NCI-H1436 (cell line): ENCODE measurements at regions not wholly inside any gene's neighbourhood (a gene's known extent, or its start where the extent isn't known, plus 50 kb on each side); places are given as distances from the start of the nearest gene placed in this dataset.
"Not testable (repeated sequence)": the region's sequence is repeated elsewhere in the genome, so short reads cannot be mapped to it uniquely, and the experiment has no call there.

ENCODE experiments used
- DNase-seq: peaks from one replicate; lab custom pipeline; 2025; lab: John Stamatoyannopoulos, UW

DNA sequence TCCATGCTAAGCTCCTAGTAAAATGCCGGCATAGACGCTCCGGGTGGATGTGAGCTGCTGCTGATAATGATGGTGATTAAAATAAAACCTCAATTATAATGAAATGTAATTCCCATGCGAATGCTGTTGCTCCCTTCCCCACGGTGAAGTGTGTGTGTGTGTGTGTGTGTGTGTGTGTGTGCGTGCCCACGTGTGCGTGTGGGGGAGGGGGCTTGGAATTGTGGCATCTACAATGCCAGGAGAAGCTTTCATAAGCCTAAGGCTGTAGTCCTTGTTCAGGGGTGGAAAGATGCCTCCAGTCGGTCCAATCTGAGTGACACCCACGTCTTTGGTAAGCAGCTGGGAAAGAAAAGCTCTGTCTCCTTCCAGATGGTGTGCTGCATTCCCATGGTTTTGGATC lies 137.9 kb downstream of the CDH26 start:
- DNase-seq: no peak

DNA sequence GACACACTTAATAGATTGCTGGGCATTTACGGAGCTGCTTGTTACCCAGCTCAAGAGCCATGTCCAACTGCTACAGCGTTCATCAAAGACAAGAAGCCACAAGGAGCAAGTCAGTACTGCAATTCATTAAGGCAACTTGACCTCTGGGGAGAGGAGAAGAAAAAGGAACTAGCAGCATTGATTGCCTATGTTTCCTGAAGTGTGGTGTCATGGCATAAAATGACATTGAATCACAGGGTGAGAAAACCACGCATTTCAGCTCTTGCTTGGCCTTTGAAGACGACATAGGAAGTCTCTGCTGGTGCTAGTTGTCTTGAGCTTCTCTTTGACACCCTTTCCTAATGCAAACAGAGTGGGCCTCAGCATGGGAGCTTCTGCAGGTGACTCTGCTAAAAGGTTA lies 139.1 kb downstream of the CDH26 start:
- DNase-seq: no peak

DNA sequence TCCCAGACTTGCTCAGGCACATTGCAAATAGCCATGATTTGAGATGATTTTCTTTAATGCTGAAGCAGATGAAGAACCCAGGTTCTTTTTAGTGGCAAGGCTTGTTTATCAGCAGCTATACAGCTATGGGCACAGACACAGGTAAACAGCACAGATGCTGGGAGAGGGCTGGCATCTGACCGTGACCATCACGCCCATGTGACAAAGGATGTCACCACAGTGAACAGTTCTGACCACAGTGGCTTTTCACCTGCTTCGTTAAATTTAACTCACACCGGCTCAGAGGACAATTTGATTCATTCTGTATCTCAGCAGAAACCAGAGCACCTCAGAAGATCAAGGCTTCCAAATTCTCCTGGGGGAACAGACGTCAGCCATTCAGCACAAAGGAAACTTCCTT lies 142.6 kb downstream of the CDH26 start:
- DNase-seq: no peak

DNA sequence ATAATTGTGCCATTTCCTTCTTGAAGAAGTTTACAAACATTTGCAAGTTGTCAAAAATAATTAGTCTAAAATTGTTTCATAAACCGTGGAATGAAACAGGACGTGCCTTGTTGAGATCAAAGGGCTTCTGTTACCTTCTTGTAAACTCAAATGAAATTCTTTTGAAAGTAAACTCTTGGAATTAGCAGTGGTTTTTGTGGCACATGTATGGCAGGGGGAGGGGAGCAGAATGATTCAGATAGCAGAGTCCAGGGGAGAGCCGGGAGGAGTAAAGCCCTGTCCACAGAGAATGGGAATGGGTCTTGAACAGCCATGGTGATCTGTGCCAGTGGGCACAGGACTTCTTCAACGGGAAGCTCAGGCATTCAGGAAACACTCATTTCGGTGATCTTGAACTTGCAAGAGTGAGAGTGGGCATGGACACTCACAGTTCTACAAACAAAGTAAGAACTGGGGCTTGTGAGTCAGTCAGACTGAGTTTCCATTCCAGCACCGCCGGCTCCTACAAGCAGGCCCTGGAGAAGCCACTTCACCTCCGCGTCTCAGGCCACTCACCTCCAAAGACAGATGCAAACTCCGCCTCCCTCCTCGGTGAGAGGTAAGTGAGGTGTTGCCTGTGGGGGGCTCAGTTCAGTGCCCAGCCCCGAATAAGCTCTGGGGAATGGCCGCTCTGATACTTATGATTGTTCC lies 143.1 kb downstream of the CDH26 start:
- DNase-seq: no peak

DNA sequence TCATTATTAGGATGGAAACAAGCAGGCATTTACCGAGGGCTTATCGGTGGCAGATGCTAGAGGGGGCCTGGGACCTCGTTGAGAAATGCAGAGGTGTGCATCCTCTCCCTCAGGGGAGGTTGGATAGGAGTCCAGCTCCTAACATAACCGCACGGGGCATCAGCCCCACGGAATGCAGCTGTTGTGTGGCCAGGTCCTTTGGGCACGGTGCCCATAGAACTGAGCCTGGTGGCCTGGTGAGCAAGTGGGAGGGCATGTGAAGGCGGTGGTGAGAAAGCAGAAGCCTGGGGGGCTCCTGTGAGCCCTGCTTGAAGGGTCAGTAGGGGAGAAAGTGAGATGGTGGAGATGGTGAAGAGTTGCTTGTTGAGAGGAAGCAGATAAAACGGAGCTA lies 143.7 kb downstream of the CDH26 start:
- DNase-seq: no peak

DNA sequence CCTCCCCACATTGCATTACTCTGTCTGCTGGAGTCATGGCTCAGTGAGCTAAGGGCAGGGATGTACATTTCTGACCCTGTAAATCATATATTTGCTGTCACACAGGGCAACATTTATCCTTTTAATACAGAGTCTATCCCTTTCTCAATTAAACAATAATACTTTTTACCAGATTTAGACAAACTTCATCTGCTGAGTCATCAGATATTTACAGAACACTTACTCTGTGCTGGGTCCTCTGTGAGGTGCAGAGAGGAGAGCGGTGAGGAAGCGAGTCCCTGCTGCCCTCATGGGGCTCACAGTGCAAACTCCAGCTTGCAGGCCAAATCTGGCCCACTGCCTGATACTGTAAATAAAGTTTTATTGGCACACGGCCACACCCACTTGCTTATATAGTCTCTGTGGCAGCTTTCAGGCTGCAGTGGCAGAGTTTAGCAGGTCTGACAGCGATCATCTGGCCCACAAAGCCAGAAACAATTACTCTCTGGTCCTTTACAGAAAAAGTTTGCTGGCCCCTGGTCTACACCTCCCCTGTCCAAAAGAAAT lies 144.5 kb downstream of the CDH26 start:
- no peak for DNase-seq

DNA sequence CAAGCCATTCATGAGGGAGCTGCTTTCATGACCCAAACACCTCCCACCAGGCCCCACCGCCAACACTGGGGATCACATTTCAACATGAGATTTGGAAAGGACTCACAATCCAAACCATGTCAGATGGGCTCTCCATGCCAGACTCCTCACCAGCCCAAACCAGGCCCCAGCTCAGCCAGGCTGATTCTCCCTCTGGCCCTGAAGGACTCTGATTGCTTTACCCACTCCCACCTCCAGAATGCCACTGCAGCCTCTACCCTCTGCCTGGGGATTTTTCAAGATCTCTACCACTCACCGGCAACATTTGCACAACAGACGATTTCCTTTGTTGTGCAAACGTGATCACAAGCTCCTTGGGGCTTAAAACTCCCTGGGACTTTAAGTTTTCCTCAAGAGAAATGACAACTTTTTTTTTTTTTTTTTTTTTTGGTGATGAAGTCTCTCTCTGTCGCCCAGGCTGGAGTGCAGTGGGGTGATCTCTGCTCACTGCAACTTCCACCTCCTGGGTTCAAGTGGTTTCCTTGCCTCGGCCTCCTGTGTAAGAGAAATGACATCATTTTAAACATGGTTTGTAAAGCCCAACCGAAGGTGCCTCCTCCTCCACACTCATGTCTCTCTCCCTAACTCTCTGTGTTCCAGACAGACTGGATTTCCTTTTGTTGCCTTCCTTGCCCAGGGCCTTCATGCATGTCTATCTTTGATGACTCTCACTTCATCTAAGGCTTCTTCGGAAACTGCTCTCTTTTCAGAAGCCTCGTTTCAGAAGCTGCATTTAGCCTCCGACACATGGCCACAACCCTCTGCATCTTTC lies 147.0 kb downstream of the CDH26 start:
- no peak for DNase-seq

DNA sequence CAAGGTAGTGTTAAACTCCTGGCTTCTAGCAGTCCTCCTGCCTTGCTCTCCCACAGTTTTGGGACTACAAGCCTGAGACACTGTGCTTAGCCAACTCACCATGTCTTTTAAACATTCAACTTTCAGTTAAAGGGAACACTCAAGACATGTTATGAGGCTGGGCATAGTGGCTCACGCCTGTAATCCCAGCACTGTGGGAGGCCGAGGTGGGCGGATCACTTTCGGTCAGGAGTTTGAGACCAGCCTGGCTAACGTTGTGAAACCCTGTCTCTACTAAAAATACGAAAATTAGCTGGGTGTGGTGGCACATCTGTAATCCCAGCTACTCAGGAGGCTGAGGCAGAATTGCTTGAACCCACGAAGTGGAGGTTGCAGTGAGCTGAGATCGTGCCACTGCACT lies 148.0 kb downstream of the CDH26 start:
- DNase-seq: not testable (repeated sequence)

DNA sequence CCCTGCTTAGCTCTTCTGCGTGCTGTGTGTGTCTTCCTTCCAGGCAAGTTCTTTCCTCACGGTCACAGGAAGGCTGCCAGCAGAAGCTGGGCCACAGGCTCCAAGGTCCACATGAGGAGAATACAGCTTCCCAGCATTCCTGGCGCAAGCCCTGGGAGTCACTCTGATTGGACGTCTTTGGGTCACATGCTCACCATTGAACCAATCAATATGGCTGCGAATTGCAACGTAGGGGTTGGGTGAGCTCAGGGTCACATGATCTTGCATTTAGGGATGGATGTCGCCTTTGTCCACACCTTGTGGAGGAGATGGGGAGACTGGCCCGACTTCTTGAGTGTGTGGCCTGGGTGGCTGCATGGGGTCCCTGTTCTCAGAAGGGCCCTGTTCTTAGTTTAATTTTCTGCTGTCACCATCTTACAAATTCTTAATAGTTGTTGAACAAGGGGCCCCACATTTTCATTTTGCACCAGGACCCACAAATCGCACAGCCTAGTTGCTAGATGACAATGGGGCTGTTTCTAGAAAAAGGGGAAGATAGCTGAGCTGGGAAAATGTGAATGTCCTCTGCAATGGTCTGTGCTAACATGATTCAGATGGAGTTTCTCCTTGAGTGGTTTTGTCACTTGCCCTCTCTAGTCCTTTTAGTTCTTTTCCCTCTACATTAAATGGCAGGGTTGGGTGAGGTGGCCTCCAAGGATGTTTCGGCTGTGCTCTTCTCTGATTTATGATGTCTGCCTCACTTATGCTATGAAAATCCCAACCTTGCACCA lies 149.6 kb downstream of the CDH26 start:
- no peak for DNase-seq

DNA sequence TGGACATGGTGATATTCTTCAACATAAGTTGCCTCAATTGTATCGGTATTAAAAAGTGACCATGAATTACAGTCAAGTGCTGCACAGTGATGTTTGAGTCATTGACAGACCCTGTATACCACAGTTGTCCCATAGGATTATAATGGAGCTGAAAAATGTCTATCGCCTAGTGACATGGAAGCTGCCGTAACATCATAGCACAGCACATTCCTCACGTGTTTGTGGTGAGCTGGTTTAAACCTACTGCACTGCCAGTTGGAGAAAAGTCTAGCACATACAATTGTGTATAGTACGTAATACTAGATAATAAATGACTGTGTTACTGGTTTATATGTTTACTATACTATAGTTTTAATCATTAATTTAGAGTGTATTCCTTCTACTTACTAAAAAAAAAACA lies 150.2 kb downstream of the CDH26 start:
- DNase-seq: no peak

DNA sequence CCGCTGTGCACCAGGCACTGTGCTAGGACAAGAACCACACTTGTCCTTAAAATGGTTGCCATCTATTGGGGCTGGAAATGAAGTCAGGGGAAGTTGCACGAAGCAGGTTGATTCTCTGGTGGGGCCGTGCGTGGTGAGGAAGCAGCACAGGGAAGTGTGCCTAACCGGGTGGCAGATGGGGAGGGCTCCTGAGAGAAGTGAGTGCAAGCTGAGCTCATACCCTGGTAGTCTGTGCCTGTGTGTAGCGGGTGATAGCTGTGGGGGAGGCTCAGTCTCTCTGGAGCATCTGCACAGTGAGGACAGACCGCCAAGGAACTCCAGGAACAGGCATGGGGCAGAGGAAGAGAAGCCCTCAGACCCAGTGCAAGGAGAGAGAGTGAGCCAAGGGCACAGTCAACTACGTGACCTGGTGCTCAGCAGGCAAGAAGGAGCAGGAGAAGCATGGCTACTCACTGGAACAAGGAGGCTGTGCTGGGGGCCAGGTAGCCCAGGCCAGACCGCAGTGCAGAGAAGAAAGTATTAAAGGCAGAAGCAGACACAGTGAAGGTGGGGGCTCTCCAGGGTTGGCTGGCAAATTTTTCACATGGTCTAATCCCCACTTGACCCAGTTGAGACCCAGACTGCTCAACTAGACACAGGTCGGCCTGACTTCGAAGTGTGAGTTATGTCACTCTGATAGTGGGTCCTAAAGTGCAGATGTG lies 155.0 kb downstream of the CDH26 start:
- DNase-seq: no peak

DNA sequence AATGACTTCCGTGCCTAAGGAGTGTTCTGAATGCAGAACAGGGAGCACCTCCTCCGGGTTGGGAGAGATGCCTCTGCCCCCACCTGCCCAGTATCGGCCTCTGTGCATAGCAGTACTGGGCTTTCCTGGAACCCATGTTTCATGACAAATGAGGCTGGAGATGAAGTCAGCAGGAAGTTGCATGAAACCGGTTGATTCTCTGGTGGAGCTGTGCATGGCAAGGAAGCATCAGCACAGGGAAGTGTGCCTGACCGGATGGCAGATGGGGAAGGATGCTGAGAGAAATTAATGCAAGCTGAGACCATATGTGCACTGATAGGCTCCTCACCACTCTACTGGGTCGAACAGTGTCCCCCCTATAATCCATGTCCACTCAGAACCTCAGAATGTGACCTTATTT lies 155.5 kb downstream of the CDH26 start:
- DNase-seq: no peak

DNA sequence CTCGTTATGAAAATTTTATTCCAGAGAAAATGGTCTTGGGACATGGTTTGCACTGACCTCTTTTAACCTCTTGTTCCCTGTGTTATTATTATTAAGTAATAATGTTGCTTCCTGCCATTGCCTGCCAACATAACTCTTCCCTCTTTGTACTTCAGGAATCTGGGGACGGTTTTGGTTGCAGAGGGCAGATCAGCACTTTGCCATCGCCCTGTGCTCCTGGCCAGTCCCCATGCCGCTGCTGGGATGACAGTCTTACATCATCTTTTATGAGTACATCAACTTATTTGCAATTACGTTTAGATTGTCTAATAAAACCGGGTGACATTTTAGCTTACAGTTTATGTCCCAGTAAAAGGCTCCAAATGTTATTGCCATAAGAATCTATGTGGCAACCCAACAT lies 157.2 kb downstream of the CDH26 start:
- no peak for DNase-seq

DNA sequence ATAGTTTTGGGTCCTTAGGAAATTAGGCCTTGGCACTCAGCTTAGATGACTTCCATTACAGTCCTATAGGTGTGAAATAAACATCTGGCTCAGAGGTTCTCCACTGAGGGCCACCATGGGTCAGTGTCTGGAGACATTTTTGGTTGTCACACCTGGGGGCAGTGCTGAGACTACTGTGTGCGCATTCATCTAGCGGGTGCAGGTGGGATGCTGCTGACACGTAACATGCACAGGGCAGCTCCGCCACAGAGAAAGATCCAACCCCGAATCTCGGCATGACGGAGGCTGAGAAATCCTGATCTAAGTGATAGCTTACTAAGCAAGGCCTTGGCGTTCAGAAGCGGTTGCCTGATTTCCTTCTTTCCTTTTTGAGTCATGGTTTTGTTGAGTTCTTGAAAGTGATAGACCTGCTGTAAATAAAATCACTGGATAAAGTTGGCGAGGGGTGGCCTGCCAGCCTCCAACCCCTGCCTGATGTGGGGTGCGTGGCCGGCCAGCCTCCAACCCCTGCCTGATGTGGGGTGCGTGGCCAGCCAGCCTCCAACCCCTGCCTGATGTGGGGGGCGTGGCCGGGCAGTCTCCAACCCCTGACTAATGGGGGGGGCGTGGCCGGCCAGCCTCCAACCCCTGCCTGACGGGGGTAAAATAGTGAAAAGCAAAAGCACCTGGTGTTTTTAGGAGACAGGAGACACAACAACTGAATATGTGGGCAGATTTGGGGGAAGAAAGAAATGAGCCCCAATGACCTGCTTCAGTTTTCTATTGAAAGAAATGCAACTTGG lies 158.1 kb downstream of the CDH26 start:
- no peak for DNase-seq

DNA sequence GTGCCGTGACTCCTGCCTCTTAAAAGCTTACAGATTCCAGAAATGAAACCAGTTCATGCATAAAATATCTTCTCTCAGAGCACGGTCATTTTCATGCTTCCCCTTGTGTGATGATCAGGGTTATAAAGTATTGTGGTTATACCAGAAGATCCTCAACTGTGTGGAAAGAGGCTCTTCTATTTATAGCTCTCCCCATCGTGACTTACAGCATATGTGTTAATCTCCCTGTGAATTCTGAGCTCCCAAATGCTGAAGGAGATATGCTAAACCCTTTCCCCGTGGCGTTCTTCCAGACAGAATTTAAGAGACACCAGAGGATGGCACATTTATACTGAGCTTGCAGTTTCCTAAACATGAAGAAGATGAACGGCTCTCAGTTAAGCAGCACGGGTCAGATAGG lies 158.8 kb downstream of the CDH26 start:
- DNase-seq: no peak

DNA sequence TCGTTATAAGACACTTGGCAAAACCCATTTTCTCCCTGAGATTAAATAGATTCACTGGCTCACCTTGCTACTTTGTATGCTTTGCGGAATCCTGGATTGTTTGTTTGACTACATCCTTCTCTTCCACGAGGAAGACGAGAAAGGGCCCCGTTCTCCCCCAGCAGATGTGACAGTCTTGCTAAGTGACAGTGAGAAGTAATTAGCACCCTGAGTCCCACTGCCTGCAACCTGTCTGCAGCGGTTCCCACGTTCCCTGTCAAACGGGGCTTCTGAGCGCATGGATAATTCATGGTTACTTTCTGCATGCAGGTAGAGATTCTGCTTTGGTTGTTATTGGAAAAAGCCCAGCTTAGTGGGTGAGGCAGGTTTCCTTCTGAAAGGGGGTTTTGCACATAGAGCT lies 163.7 kb downstream of the CDH26 start:
- no peak for DNase-seq

DNA sequence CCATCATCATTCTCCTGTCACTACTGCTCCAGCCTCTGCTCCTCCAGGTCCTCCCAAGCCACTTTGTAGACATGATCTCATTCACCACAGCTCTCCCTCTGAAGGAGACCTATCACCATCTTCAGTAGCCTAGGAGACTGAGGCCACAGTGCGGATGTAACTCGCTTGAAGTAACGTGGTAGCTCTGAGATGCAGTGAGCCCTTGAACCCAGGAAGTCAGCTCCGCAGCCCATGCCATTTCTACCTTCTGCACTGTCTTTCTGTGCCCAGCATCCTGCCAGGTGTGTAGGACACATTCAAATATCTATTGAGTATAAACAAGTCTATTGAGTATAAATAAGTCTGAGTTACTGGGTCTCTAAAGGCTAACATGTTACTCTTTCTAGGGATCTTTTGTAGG lies 164.4 kb downstream of the CDH26 start:
- no peak for DNase-seq

DNA sequence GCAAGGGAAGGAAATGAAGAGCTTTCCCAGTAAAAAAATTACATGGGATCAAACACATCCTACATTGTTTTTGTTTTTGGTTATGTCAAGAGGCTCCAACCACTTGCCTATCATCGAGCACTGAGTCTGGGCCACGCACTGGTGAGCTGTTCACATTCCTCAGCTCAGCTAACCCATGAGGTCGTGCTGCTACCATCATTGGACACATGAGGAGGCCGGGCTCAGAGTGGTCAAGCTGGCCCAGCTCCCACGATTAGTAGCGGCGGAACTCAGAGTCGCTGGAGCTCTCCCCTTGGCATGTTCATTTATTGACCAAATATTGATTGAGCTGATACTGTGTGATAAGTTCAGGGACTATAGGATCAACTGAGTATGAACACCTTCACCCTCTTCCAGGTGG lies 164.9 kb downstream of the CDH26 start:
- no peak for DNase-seq

DNA sequence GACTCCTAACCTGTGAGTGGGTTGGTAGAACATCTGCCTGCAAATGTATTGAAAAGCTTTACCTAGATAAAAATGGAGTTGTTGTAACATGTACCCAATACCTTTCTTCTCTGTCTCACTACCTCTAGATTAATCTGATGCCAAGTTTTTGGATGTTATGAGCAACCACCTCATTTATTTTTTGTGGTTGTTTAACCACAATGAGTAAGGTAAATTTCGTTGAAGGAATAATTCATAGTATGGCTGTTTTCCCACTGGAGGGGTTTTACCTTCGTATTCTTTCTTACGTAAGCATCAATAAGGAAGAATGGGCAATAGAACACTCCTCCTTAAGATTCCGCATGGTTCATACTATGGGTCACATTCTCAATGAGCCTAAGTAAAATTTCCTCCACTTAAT lies 165.4 kb downstream of the CDH26 start:
- no peak for DNase-seq

DNA sequence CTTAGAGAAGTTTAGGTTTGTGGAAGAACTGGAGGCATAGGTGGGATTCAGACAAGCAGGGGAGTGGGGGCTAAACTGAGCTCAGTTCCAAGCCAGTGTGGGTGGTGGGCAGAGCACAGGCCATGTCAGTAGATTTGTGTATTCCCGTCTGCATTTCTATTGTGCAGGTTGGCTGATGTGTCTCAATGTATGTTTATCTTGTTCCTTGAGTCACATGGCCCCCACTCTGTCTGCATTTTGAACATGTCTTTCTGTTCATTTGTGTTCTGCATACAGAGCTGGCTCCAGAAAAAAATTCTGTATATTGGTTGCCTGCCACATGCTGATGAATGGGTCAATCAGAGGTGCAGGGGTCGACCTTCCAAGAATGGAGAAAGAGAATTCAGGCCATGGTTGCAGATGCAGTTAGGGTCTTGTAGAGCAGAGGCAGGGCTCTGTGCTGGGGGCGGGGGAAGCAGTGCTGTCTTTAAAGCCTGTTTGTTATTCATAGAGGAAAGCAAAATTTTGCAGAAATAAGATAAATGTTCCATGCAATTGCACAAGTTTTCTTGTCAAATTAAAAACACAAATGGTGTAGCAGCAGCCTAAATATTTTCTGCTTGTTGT lies 166.7 kb downstream of the CDH26 start:
- no peak for DNase-seq

DNA sequence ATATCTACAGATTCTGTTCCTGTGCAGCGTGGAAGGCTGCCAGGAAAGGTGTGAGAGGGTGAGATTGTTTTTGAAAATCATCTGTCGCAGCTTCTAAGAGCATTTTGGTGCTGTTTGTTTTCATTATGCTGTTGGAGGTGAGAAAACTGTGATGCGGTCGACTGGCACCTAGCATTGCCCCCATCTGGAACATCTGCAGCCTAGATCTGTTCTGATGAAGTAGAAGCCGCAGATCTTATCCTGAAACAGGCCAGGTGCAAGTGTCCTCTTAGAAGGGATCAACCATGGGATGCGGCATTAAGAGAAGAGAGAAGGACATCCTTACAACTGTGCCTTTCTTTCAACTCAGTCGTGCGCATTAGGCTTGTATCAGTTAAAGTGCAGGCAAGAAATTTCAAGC lies 167.3 kb downstream of the CDH26 start:
- no peak for DNase-seq
